Renal cortical epithelial cell (primary cell): ENCODE measurements at regions not wholly inside any gene's neighbourhood (a gene's known extent, or its start where the extent isn't known, plus 50 kb on each side); places are given as distances from the start of the nearest gene placed in this dataset.

ENCODE experiments used
- DNase-seq: peaks from one replicate; pipeline ENCODE4 v3.0.0-alpha.2; 2011; ENCODE audit warnings: low read depth

- no peak for DNase-seq
Measured at GRCh38 chr11:86119906-86120305, 51.0 kb upstream of the PICALM start.

DNA sequence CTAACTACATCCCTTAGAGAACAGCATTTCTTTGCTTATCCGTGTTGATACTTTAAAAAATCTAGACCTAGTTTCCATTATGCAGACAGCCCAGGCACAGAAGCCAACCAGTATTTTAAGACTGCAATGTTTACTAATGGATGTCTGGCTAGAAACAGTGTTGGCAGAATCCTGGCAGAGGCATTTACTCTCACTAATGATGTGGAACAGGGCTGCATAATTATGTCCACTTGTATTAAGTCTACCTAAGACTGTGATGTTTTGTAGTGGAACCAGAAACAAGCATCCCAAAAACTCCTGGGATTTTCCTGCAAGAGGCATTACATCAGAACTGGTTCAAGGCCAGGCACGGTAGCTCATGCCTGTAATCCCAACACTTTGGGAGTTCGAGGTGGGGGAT is 50.2 kb upstream of the PICALM start:
- DNase-seq, result peak; percentile 97
